ENCODE measurements at regions not wholly inside any gene's neighbourhood (a gene's known extent, or its start where the extent isn't known, plus 50 kb on each side); places are given as distances from the start of the nearest gene placed in this dataset.

GRCh38 chr14:36452860-36453259, 67.2 kb downstream of the NKX2-1 start:
- CTCF ChIA-PET (ENCODE audit: low intra/inter-chr PET ratio, low total read pairs): no interaction called here

GRCh38 chr14:36451310-36452065, 68.5 kb downstream of the NKX2-1 start:
- no peak overlapping the region for H3K9ac ChIP-seq (ENCODE audit: insufficient read depth, low read depth, low read length)
- no peaks in the 10 kb centered on the region for H3K36me3 ChIP-seq (replicated peaks in 1 of 2; ENCODE audit: control insufficient read depth in 1 of 2, insufficient read depth in 2 of 2, low read length in 2 of 2)
- intact Hi-C loops (cut with micrococcal nuclease; ENCODE audit: unreplicated experiment): no loop called here
- H3K4me1 ChIP-seq (ENCODE audit: insufficient read depth, low read length): peaks cover 15% of the 10 kb centered on the region
- 49% methylated on average over 8 of the region's 8 CpGs for WGBS (ENCODE audit: low lambda C conversion rate)
- CTCF ChIA-PET (ENCODE audit: low intra/inter-chr PET ratio, low total read pairs): no interaction called here
- peak; percentile 46 for ATAC-seq
- no peak overlapping the region for H2AFZ ChIP-seq (ENCODE audit: low read length)
- no peak overlapping the region for H3K4me3 ChIP-seq (replicated peaks in 1 of 3; ENCODE audit: insufficient read depth in 1 of 3, low read depth in 2 of 3, low read length in 3 of 3)
- DNase-seq (ENCODE audit: low spot score): no peak
- in situ Hi-C loops (cut with HindIII; ENCODE audit: extremely low pct_ligation_motif_present, low pct_unique_long_range_greater_than_20kb): no loop called here
- no peak overlapping the region for H3K27ac ChIP-seq (ENCODE audit: extremely low read length, insufficient read depth, low read length)
- POLR2A ChIA-PET: no interaction called here
- no peaks in the 10 kb centered on the region for H3K79me2 ChIP-seq (ENCODE audit: insufficient read depth, low read length)
- no peaks in the 10 kb centered on the region for H3K9me3 ChIP-seq (ENCODE audit: low read length)
- BruUV-seq (replicated peaks): no TSS peak
- no peak for FAIRE-seq
- H3K27me3 ChIP-seq (ENCODE audit: control insufficient read depth in 1 of 2, insufficient read depth in 2 of 2, low read length in 2 of 2): no peaks in the 10 kb centered on the region
- H3K4me2 ChIP-seq (ENCODE audit: low read depth, low read length): no peak overlapping the region
- H4K20me1 ChIP-seq (ENCODE audit: insufficient read depth, low read length): no peaks in the 10 kb centered on the region
- TF ChIP-seq MLLT10 (CRISPR knock-in tag; IDR thresholded peaks at IDR 0.05): no peak
- no peak for TF ChIP-seq NCOA2 (CRISPR knock-in tag; IDR thresholded peaks at IDR 0.05)
- TF ChIP-seq REPIN1 (CRISPR knock-in tag; IDR thresholded peaks at IDR 0.05; ENCODE audit: borderline replicate concordance, low read depth): no peak
- no peak for TF ChIP-seq TRIM24 (CRISPR knock-in tag; IDR thresholded peaks at IDR 0.05)
- TF ChIP-seq ZUFSP (CRISPR knock-in tag; IDR thresholded peaks at IDR 0.05; ENCODE audit: borderline replicate concordance): 0 out of 2 replicates have a peak, but pooled peaks have one; percentile 37
- no peak for TF ChIP-seq RFX5 (IDR thresholded peaks at IDR 0.05; ENCODE audit: low read depth, low read length)
- TF ChIP-seq GFI1 (CRISPR knock-in tag; IDR thresholded peaks at IDR 0.05; ENCODE audit: borderline replicate concordance): no peak
- TF ChIP-seq CBX5 (CRISPR knock-in tag; IDR thresholded peaks at IDR 0.05; ENCODE audit: borderline replicate concordance): no peak
- TF ChIP-seq XRCC5 (optimal IDR thresholded peaks at IDR 0.05; ENCODE audit: low read length): peak; percentile 30
- TF ChIP-seq SAFB2 (CRISPR knock-in tag; IDR thresholded peaks at IDR 0.05; ENCODE audit: borderline replicate concordance, low read depth): no peak
- TF ChIP-seq PAX8 (CRISPR knock-in tag; IDR thresholded peaks at IDR 0.05; ENCODE audit: borderline replicate concordance): no peak

More at GRCh38 chr14:36452860-36453259, 67.2 kb downstream of the NKX2-1 start:
- Histone ChIP-seq H3K4me3 (replicated peaks in 1 of 3; ENCODE audit: insufficient read depth in 1 of 3, low read depth in 2 of 3, low read length in 3 of 3) (no peak overlapping the region), H3K9ac (ENCODE audit: insufficient read depth, low read depth, low read length) (no peak overlapping the region), H3K79me2 (ENCODE audit: insufficient read depth, low read length) (no peaks in the 10 kb centered on the region), H3K27ac (ENCODE audit: extremely low read length, insufficient read depth, low read length) (no peak overlapping the region), H3K27me3 (ENCODE audit: control insufficient read depth in 1 of 2, insufficient read depth in 2 of 2, low read length in 2 of 2) (no peaks in the 10 kb centered on the region), H4K20me1 (ENCODE audit: insufficient read depth, low read length) (no peaks in the 10 kb centered on the region), H3K4me1 (ENCODE audit: insufficient read depth, low read length) (peaks cover 15% of the 10 kb centered on the region), H2AFZ (ENCODE audit: low read length) (no peak overlapping the region), H3K36me3 (replicated peaks in 1 of 2; ENCODE audit: control insufficient read depth in 1 of 2, insufficient read depth in 2 of 2, low read length in 2 of 2) (no peaks in the 10 kb centered on the region), H3K9me3 (ENCODE audit: low read length) (no peaks in the 10 kb centered on the region), H3K4me2 (ENCODE audit: low read depth, low read length) (no peak overlapping the region)
- no TSS peak for BruUV-seq (replicated peaks)
- no peak for ATAC-seq
- WGBS (ENCODE audit: low lambda C conversion rate): 69% methylated on average over 7 of the region's 7 CpGs
- POLR2A ChIA-PET: no interaction called here
- TF ChIP-seq MAFK (conservative IDR thresholded peaks at IDR 0.05 in 1 of 2, IDR thresholded peaks at IDR 0.05 in 1 of 2; ENCODE audit: low read length in 2 of 2): peak; percentile 91 to 93
- no peak for TF ChIP-seq ZNF446 (CRISPR knock-in tag; IDR thresholded peaks at IDR 0.05)
- TF ChIP-seq MAFF (IDR thresholded peaks at IDR 0.05; ENCODE audit: low read depth, low read length): peak; percentile 89
- FAIRE-seq: no peak
- in situ Hi-C loops (cut with HindIII; ENCODE audit: extremely low pct_ligation_motif_present, low pct_unique_long_range_greater_than_20kb) (no loop called here), intact Hi-C loops (cut with micrococcal nuclease; ENCODE audit: unreplicated experiment) (no loop called here)
- no peak for DNase-seq (ENCODE audit: low spot score)

All from HepG2 (cell line).